ENCODE measurements at regions not wholly inside any gene's neighbourhood (a gene's known extent, or its start where the extent isn't known, plus 50 kb on each side); places are given as distances from the start of the nearest gene placed in this dataset.

- no peak overlapping the region for H3K27ac ChIP-seq (replicated peaks)
- no peaks in the 10 kb centered on the region for H3K27me3 ChIP-seq (ENCODE audit: insufficient read depth, poor library complexity, severe bottlenecking)
- no peak for DNase-seq (ENCODE audit: low read depth in 1 of 2, low spot score in 1 of 2)
- TF ChIP-seq, protein P1, sequence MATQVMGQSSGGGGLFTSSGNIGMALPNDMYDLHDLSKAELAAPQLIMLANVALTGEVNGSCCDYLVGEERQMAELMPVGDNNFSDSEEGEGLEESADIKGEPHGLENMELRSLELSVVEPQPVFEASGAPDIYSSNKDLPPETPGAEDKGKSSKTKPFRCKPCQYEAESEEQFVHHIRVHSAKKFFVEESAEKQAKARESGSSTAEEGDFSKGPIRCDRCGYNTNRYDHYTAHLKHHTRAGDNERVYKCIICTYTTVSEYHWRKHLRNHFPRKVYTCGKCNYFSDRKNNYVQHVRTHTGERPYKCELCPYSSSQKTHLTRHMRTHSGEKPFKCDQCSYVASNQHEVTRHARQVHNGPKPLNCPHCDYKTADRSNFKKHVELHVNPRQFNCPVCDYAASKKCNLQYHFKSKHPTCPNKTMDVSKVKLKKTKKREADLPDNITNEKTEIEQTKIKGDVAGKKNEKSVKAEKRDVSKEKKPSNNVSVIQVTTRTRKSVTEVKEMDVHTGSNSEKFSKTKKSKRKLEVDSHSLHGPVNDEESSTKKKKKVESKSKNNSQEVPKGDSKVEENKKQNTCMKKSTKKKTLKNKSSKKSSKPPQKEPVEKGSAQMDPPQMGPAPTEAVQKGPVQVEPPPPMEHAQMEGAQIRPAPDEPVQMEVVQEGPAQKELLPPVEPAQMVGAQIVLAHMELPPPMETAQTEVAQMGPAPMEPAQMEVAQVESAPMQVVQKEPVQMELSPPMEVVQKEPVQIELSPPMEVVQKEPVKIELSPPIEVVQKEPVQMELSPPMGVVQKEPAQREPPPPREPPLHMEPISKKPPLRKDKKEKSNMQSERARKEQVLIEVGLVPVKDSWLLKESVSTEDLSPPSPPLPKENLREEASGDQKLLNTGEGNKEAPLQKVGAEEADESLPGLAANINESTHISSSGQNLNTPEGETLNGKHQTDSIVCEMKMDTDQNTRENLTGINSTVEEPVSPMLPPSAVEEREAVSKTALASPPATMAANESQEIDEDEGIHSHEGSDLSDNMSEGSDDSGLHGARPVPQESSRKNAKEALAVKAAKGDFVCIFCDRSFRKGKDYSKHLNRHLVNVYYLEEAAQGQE (IDR thresholded peaks at IDR 0.05; ENCODE audit: insufficient replicate concordance, low read depth), result no peak
- TF ChIP-seq GABPA (IDR thresholded peaks at IDR 0.05; ENCODE audit: low read depth) (no peak), SPI1 (IDR thresholded peaks at IDR 0.05; ENCODE audit: borderline replicate concordance, low read depth) (no peak), CTCF (IDR thresholded peaks at IDR 0.05; ENCODE audit: insufficient read depth, low read length) (no peak), POLR2AphosphoS5 (IDR thresholded peaks at IDR 0.05; ENCODE audit: low read depth) (no peak)
- no peak overlapping the region for H3K4me3 ChIP-seq (replicated peaks; ENCODE audit: insufficient read depth, low read length)
Measured at GRCh38 chr9:118613996-118614395, 755.2 kb downstream of the BRINP1 start.

DNA sequence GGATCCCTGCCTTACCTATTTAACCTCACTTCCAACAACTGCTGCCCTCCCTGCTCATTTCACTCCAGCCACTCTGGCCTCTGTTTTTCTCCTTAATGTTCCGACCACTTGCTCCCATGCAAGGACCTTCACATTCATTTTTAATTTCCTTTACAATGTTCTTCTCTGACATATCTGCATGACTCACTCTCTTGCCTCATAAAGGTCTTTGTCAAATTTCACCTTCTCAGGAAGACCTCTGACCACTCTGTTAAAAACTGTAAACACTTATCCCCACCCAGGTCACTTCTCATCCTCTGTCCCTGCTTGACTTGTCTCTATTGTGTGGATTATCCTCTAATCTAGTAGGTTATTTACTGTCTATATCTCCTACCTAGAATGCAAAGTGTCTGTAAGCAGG, 751.2 kb downstream of the BRINP1 start:
- Histone ChIP-seq H3K27me3 (ENCODE audit: insufficient read depth, poor library complexity, severe bottlenecking) (no peaks in the 10 kb centered on the region), H3K27ac (replicated peaks) (no peak overlapping the region), H3K4me3 (replicated peaks; ENCODE audit: insufficient read depth, low read length) (no peak overlapping the region)
- DNase-seq (ENCODE audit: low read depth in 1 of 2, low spot score in 1 of 2), result no peak
- TF ChIP-seq GABPA (IDR thresholded peaks at IDR 0.05; ENCODE audit: low read depth) (no peak), CTCF (IDR thresholded peaks at IDR 0.05; ENCODE audit: insufficient read depth, low read length) (no peak), SPI1 (IDR thresholded peaks at IDR 0.05; ENCODE audit: borderline replicate concordance, low read depth) (no peak), POLR2AphosphoS5 (IDR thresholded peaks at IDR 0.05; ENCODE audit: low read depth) (no peak)
- TF ChIP-seq, protein P1 (IDR thresholded peaks at IDR 0.05; ENCODE audit: insufficient replicate concordance, low read depth), result no peak

DNA sequence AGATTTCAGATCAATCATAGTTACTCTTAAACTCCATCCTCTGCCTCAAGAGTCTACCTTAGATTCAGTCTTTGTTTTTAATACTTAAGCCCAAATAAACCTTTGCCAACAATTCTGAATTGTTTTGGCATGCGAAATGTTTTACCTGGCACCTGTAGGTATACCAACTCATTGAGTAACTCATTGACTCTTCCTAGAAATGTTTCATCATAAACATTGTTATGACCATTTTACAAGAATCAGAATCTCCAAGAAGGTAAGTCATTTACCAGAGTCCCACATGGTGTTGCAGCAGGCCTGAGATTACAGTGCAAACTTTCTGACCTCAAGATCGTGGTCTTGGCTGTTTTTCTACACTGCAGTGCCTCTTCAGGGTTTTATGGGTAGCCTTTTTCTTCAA, 750.4 kb downstream of the BRINP1 start:
- no peaks in the 10 kb centered on the region for H3K27me3 ChIP-seq (ENCODE audit: insufficient read depth, poor library complexity, severe bottlenecking)
- TF ChIP-seq, protein P1 (IDR thresholded peaks at IDR 0.05; ENCODE audit: insufficient replicate concordance, low read depth), result no peak
- no peak for TF ChIP-seq CTCF (IDR thresholded peaks at IDR 0.05; ENCODE audit: insufficient read depth, low read length)
- TF ChIP-seq GABPA (IDR thresholded peaks at IDR 0.05; ENCODE audit: low read depth), result no peak
- DNase-seq (ENCODE audit: low read depth in 1 of 2, low spot score in 1 of 2), result no peak
- H3K27ac ChIP-seq (replicated peaks), result no peak overlapping the region
- no peak overlapping the region for H3K4me3 ChIP-seq (replicated peaks; ENCODE audit: insufficient read depth, low read length)

Data from HL-60 (cell line).